Activated T-helper 1 cell treated with anti-CD3 and anti-CD28 coated beads, Interleukin-12 subunit alpha, Interleukin-12 subunit beta, Interleukin-2, Interleukin-4 antibody, amounts not matched to agents 30 ng/mL and 10 ng/mL and 1 ng/mL, durations not matched to agents 14 hours and 24 hours and 36 hours (primary cell): ENCODE measurements at regions not wholly inside any gene's neighbourhood (a gene's known extent, or its start where the extent isn't known, plus 50 kb on each side); places are given as distances from the start of the nearest gene placed in this dataset.

Source experiments
- DNase-seq: peaks from one replicate; pipeline ENCODE4 v3.0.0; 2021; ENCODE audit warnings: low spot score
- H3K27ac Mint-ChIP-seq: one replicate; pipeline ENCODE4 v1.8.0; 2021; ENCODE audit warnings: mild to moderate bottlenecking, mixed read lengths
- H3K27me3 Mint-ChIP-seq: one replicate; pipeline ENCODE4 v1.8.0; 2022; ENCODE audit warnings: mild to moderate bottlenecking, moderate library complexity, mixed read lengths; ENCODE audit not compliant: insufficient read depth
- H3K36me3 Mint-ChIP-seq: one replicate; pipeline ENCODE4 v1.8.0; 2021; ENCODE audit warnings: low read depth, mixed read lengths
- H3K4me1 Mint-ChIP-seq: one replicate; pipeline ENCODE4 v1.8.0; 2021; ENCODE audit warnings: low read depth, mixed read lengths
- H3K4me3 Mint-ChIP-seq: one replicate; pipeline ENCODE4 v1.8.0; 2021; ENCODE audit warnings: mild to moderate bottlenecking, moderate library complexity, mixed read lengths
- H3K9me3 Mint-ChIP-seq: one replicate; pipeline ENCODE4 v1.8.0; 2021; ENCODE audit warnings: mixed read lengths
- intact Hi-C: fragments of 100-400 bp; cut with micrococcal nuclease; formaldehyde crosslinking; loops from one replicate; pipeline ENCODE4 v1.15.1; 2024

- intact Hi-C loops: no loop called here
- no peak overlapping the region for H3K27ac Mint-ChIP-seq
- H3K9me3 Mint-ChIP-seq: no peaks in the 10 kb centered on the region
- H3K4me1 Mint-ChIP-seq: no peaks in the 10 kb centered on the region
- no peaks in the 10 kb centered on the region for H3K27me3 Mint-ChIP-seq
- no peaks in the 10 kb centered on the region for H3K36me3 Mint-ChIP-seq
- no peak for DNase-seq
- H3K4me3 Mint-ChIP-seq: no peak overlapping the region
Measured at GRCh38 chr3:99534951-99535704, 103.3 kb upstream of the COL8A1 start.

GRCh38 chr3:99532246-99532645 lies 106.1 kb upstream of the COL8A1 start:
- Mint-ChIP-seq H3K4me1 (no peaks in the 10 kb centered on the region), H3K36me3 (no peaks in the 10 kb centered on the region), H3K27me3 (no peaks in the 10 kb centered on the region), H3K27ac (no peak overlapping the region), H3K4me3 (no peak overlapping the region), H3K9me3 (no peaks in the 10 kb centered on the region)
- no peak for DNase-seq
- intact Hi-C loops: loop anchor here (2.0 kb wide), 1 partner anchor 33 kb away; no protein-coding TSS in a partner anchor

- Mint-ChIP-seq H3K4me1 (no peaks in the 10 kb centered on the region), H3K4me3 (no peak overlapping the region), H3K27me3 (no peaks in the 10 kb centered on the region), H3K27ac (no peak overlapping the region), H3K36me3 (no peaks in the 10 kb centered on the region), H3K9me3 (no peaks in the 10 kb centered on the region)
- DNase-seq: no peak
- intact Hi-C loops: no loop called here
Measured at GRCh38 chr3:99529265-99529664, 109.1 kb upstream of the COL8A1 start.

GRCh38 chr3:99526921-99527320 lies 111.5 kb upstream of the COL8A1 start:
- no peak overlapping the region for H3K27ac Mint-ChIP-seq
- intact Hi-C loops: no loop called here
- H3K36me3 Mint-ChIP-seq: no peaks in the 10 kb centered on the region
- no peak for DNase-seq
- no peaks in the 10 kb centered on the region for H3K9me3 Mint-ChIP-seq
- H3K4me3 Mint-ChIP-seq: no peak overlapping the region
- H3K27me3 Mint-ChIP-seq: no peaks in the 10 kb centered on the region
- H3K4me1 Mint-ChIP-seq: no peaks in the 10 kb centered on the region

- DNase-seq: no peak
- Mint-ChIP-seq H3K36me3 (no peaks in the 10 kb centered on the region), H3K4me3 (no peak overlapping the region), H3K4me1 (no peaks in the 10 kb centered on the region), H3K27me3 (no peaks in the 10 kb centered on the region), H3K9me3 (no peaks in the 10 kb centered on the region), H3K27ac (no peak overlapping the region)
- intact Hi-C loops: no loop called here
Measured at GRCh38 chr3:99524559-99524958, 113.8 kb upstream of the COL8A1 start.

- H3K36me3 Mint-ChIP-seq: no peaks in the 10 kb centered on the region
- no peaks in the 10 kb centered on the region for H3K27me3 Mint-ChIP-seq
- H3K4me1 Mint-ChIP-seq: no peaks in the 10 kb centered on the region
- DNase-seq: no peak
- no peak overlapping the region for H3K4me3 Mint-ChIP-seq
- H3K27ac Mint-ChIP-seq: no peak overlapping the region
- H3K9me3 Mint-ChIP-seq: no peaks in the 10 kb centered on the region
- intact Hi-C loops: no loop called here
Measured at GRCh38 chr3:99523431-99524127, 114.8 kb upstream of the COL8A1 start.

GRCh38 chr3:99522147-99522546 lies 116.2 kb upstream of the COL8A1 start:
- H3K36me3 Mint-ChIP-seq: no peaks in the 10 kb centered on the region
- no peaks in the 10 kb centered on the region for H3K9me3 Mint-ChIP-seq
- no peak for DNase-seq
- no peak overlapping the region for H3K27ac Mint-ChIP-seq
- intact Hi-C loops: no loop called here
- H3K4me1 Mint-ChIP-seq: no peaks in the 10 kb centered on the region
- no peaks in the 10 kb centered on the region for H3K27me3 Mint-ChIP-seq
- no peak overlapping the region for H3K4me3 Mint-ChIP-seq

GRCh38 chr3:99521551-99521950 lies 116.8 kb upstream of the COL8A1 start:
- Mint-ChIP-seq H3K36me3 (no peaks in the 10 kb centered on the region), H3K27me3 (no peaks in the 10 kb centered on the region), H3K4me3 (no peak overlapping the region), H3K27ac (no peak overlapping the region), H3K4me1 (no peaks in the 10 kb centered on the region), H3K9me3 (no peaks in the 10 kb centered on the region)
- intact Hi-C loops: no loop called here
- DNase-seq: no peak

- no peaks in the 10 kb centered on the region for H3K27me3 Mint-ChIP-seq
- no peaks in the 10 kb centered on the region for H3K9me3 Mint-ChIP-seq
- H3K36me3 Mint-ChIP-seq: no peaks in the 10 kb centered on the region
- no peaks in the 10 kb centered on the region for H3K4me1 Mint-ChIP-seq
- no peak for DNase-seq
- no peak overlapping the region for H3K4me3 Mint-ChIP-seq
- intact Hi-C loops: no loop called here
- no peak overlapping the region for H3K27ac Mint-ChIP-seq
Measured at GRCh38 chr3:99520513-99520912, 117.9 kb upstream of the COL8A1 start.

- no peaks in the 10 kb centered on the region for H3K4me1 Mint-ChIP-seq
- intact Hi-C loops: no loop called here
- H3K27me3 Mint-ChIP-seq: peaks cover 3% of the 10 kb centered on the region
- H3K4me3 Mint-ChIP-seq: no peak overlapping the region
- no peak for DNase-seq
- no peaks in the 10 kb centered on the region for H3K9me3 Mint-ChIP-seq
- H3K36me3 Mint-ChIP-seq: no peaks in the 10 kb centered on the region
- no peak overlapping the region for H3K27ac Mint-ChIP-seq
Measured at GRCh38 chr3:99516936-99517335, 121.5 kb upstream of the COL8A1 start.

GRCh38 chr3:99515891-99516290 lies 122.5 kb upstream of the COL8A1 start:
- intact Hi-C loops: no loop called here
- no peaks in the 10 kb centered on the region for H3K4me1 Mint-ChIP-seq
- H3K27me3 Mint-ChIP-seq: peaks cover 3% of the 10 kb centered on the region
- no peak for DNase-seq
- H3K9me3 Mint-ChIP-seq: no peaks in the 10 kb centered on the region
- H3K27ac Mint-ChIP-seq: no peak overlapping the region
- H3K4me3 Mint-ChIP-seq: no peak overlapping the region
- H3K36me3 Mint-ChIP-seq: no peaks in the 10 kb centered on the region

- H3K9me3 Mint-ChIP-seq: no peaks in the 10 kb centered on the region
- H3K4me3 Mint-ChIP-seq: no peak overlapping the region
- DNase-seq: no peak
- H3K36me3 Mint-ChIP-seq: no peaks in the 10 kb centered on the region
- no peak overlapping the region for H3K27ac Mint-ChIP-seq
- H3K4me1 Mint-ChIP-seq: peaks cover 7% of the 10 kb centered on the region
- peaks cover 3% of the 10 kb centered on the region for H3K27me3 Mint-ChIP-seq
- intact Hi-C loops: no loop called here
Measured at GRCh38 chr3:99509224-99509623, 129.2 kb upstream of the COL8A1 start.

- Mint-ChIP-seq H3K4me1 (peaks cover 7% of the 10 kb centered on the region), H3K27me3 (no peaks in the 10 kb centered on the region), H3K36me3 (no peaks in the 10 kb centered on the region), H3K4me3 (no peak overlapping the region), H3K9me3 (no peaks in the 10 kb centered on the region), H3K27ac (no peak overlapping the region)
- intact Hi-C loops: no loop called here
- no peak for DNase-seq
Measured at GRCh38 chr3:99508191-99508590, 130.2 kb upstream of the COL8A1 start.
